PFSK-1 (cell line): ENCODE measurements at regions not wholly inside any gene's neighbourhood (a gene's known extent, or its start where the extent isn't known, plus 50 kb on each side); places are given as distances from the start of the nearest gene placed in this dataset.

Experiments used
- FOXP2 ChIP-seq: optimal IDR thresholded peaks from 2 replicates; pipeline ENCODE3; 2011; ENCODE audit warnings: borderline replicate concordance, control low read depth, inconsistent platforms; ENCODE audit not compliant: insufficient read depth; ENCODE audit errors: extremely low read length, extremely low read depth
- POLR2AphosphoS5 ChIP-seq: IDR thresholded peaks from 2 replicates; pipeline ENCODE4 v1.6.1; 2012; ENCODE audit warnings: low read depth, mild to moderate bottlenecking, control low read depth, low read length, moderate library complexity
- SIN3A ChIP-seq: IDR thresholded peaks from 2 replicates; pipeline ENCODE4 v1.6.1; 2012; ENCODE audit warnings: mild to moderate bottlenecking, low read length, moderate library complexity, borderline replicate concordance; ENCODE audit not compliant: insufficient read depth
- TAF1 ChIP-seq: IDR thresholded peaks from 2 replicates; pipeline ENCODE4 v1.6.1; 2012; ENCODE audit warnings: low read length, control low read depth, borderline replicate concordance; ENCODE audit not compliant: insufficient read depth
- TF ChIP-seq, protein P1 (sequence below), 2 experiments: IDR thresholded peaks; 2 replicates each; pipeline versions ENCODE4 v1.6.1 to v1.8.0; 2011 to 2012; ENCODE audit warnings: low read depth in 2 of 2, low read length in 2 of 2, control low read depth in 1 of 2, inconsistent platforms in 1 of 2, mild to moderate bottlenecking in 1 of 2, moderate library complexity in 1 of 2; ENCODE audit not compliant: insufficient read depth in 1 of 2

DNA sequence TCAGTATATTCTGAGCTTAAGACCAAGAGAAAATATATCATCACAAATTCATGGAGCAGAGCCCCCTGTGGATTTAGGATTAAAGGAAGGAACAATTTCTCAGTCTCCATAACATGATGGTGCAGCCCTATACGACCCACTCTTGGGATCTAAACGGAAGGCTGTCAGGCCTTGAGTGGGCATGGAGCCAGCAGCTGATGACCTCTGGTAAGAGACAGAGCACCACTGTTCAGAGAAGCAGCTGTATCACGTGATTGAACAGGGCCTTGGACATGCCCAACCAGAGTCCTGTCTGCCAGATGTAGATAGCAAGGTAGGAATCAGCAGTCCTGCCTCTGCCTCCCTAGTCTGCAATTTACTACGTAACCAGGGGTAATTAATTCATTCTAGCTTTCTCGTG lies 259.4 kb upstream of the POU3F2 start:
- no peak for TF ChIP-seq SIN3A
- no peak for TF ChIP-seq POLR2AphosphoS5
- TF ChIP-seq, protein P1, sequence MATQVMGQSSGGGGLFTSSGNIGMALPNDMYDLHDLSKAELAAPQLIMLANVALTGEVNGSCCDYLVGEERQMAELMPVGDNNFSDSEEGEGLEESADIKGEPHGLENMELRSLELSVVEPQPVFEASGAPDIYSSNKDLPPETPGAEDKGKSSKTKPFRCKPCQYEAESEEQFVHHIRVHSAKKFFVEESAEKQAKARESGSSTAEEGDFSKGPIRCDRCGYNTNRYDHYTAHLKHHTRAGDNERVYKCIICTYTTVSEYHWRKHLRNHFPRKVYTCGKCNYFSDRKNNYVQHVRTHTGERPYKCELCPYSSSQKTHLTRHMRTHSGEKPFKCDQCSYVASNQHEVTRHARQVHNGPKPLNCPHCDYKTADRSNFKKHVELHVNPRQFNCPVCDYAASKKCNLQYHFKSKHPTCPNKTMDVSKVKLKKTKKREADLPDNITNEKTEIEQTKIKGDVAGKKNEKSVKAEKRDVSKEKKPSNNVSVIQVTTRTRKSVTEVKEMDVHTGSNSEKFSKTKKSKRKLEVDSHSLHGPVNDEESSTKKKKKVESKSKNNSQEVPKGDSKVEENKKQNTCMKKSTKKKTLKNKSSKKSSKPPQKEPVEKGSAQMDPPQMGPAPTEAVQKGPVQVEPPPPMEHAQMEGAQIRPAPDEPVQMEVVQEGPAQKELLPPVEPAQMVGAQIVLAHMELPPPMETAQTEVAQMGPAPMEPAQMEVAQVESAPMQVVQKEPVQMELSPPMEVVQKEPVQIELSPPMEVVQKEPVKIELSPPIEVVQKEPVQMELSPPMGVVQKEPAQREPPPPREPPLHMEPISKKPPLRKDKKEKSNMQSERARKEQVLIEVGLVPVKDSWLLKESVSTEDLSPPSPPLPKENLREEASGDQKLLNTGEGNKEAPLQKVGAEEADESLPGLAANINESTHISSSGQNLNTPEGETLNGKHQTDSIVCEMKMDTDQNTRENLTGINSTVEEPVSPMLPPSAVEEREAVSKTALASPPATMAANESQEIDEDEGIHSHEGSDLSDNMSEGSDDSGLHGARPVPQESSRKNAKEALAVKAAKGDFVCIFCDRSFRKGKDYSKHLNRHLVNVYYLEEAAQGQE (IDR thresholded peaks at IDR 0.05; ENCODE audit: insufficient read depth in 1 of 2, low read depth in 2 of 2, low read length in 2 of 2): no peak
- no peak for TF ChIP-seq TAF1
- no peak for TF ChIP-seq FOXP2
